ENCODE measurements at regions not wholly inside any gene's neighbourhood (a gene's known extent, or its start where the extent isn't known, plus 50 kb on each side); places are given as distances from the start of the nearest gene placed in this dataset.

- no peak for DNase-seq (ENCODE audit: low spot score)
- TF ChIP-seq CTCF (IDR thresholded peaks at IDR 0.05; ENCODE audit: borderline replicate concordance, control extremely low read depth, extremely low read depth, insufficient read depth, missing control alignments), result no peak
Measured at GRCh38 chr21:26659182-26659581, 86.1 kb upstream of the CYYR1 start.

GRCh38 chr21:26655460-26655859 lies 82.4 kb upstream of the CYYR1 start:
- TF ChIP-seq CTCF (IDR thresholded peaks at IDR 0.05; ENCODE audit: borderline replicate concordance, control extremely low read depth, extremely low read depth, insufficient read depth, missing control alignments), result no peak
- in situ Hi-C loops (cut with MboI; ENCODE audit: low sequenced_read_pairs, unreplicated experiment), result no loop called here
- DNase-seq (ENCODE audit: low spot score), result no peak

More at GRCh38 chr21:26659182-26659581, 86.1 kb upstream of the CYYR1 start:
- in situ Hi-C loops (cut with MboI; ENCODE audit: low sequenced_read_pairs, unreplicated experiment), result no loop called here

- in situ Hi-C loops (cut with MboI; ENCODE audit: low sequenced_read_pairs, unreplicated experiment), result no loop called here
- DNase-seq (ENCODE audit: low spot score), result no peak
- no peak for TF ChIP-seq CTCF (IDR thresholded peaks at IDR 0.05; ENCODE audit: borderline replicate concordance, control extremely low read depth, extremely low read depth, insufficient read depth, missing control alignments)
Measured at GRCh38 chr21:26653430-26653829, 80.3 kb upstream of the CYYR1 start.

- no peak for TF ChIP-seq CTCF (IDR thresholded peaks at IDR 0.05; ENCODE audit: borderline replicate concordance, control extremely low read depth, extremely low read depth, insufficient read depth, missing control alignments)
- DNase-seq (ENCODE audit: low spot score), result no peak
- in situ Hi-C loops (cut with MboI; ENCODE audit: low sequenced_read_pairs, unreplicated experiment), result no loop called here
Measured at GRCh38 chr21:26652854-26653253, 79.8 kb upstream of the CYYR1 start.

- no peak for TF ChIP-seq CTCF (IDR thresholded peaks at IDR 0.05; ENCODE audit: borderline replicate concordance, control extremely low read depth, extremely low read depth, insufficient read depth, missing control alignments)
- no peak for DNase-seq (ENCODE audit: low spot score)
- in situ Hi-C loops (cut with MboI; ENCODE audit: low sequenced_read_pairs, unreplicated experiment), result no loop called here
Measured at GRCh38 chr21:26641062-26641461, 68.0 kb upstream of the CYYR1 start.

GRCh38 chr21:26637201-26637745 lies 64.2 kb upstream of the CYYR1 start:
- in situ Hi-C loops (cut with MboI; ENCODE audit: low sequenced_read_pairs, unreplicated experiment), result no loop called here
- DNase-seq (ENCODE audit: low spot score), result no peak
- TF ChIP-seq CTCF (IDR thresholded peaks at IDR 0.05; ENCODE audit: borderline replicate concordance, control extremely low read depth, extremely low read depth, insufficient read depth, missing control alignments), result no peak

GRCh38 chr21:26635681-26636080 lies 62.6 kb upstream of the CYYR1 start:
- in situ Hi-C loops (cut with MboI; ENCODE audit: low sequenced_read_pairs, unreplicated experiment), result no loop called here
- TF ChIP-seq CTCF (IDR thresholded peaks at IDR 0.05; ENCODE audit: borderline replicate concordance, control extremely low read depth, extremely low read depth, insufficient read depth, missing control alignments), result no peak

More at GRCh38 chr21:26635681-26636080, 62.6 kb upstream of the CYYR1 start:
- DNase-seq (ENCODE audit: low spot score), result no peak
